Endothelial cell of umbilical vein (primary cell): ENCODE measurements at regions not wholly inside any gene's neighbourhood (a gene's known extent, or its start where the extent isn't known, plus 50 kb on each side); places are given as distances from the start of the nearest gene placed in this dataset.
"Not testable (repeated sequence)": the region's sequence is repeated elsewhere in the genome, so short reads cannot be mapped to it uniquely, and the experiment has no call there.

ENCODE experiments used
- BruUV-seq: library from RNA; stranded (reverse); fragments of 400-500 nt; replicated peaks from 2 replicates; lab custom pipeline; 2021; lab: Mats Ljungman, UMichigan
- CTCF ChIA-PET: fragments of 300-600, 350-600 bp; sonication (Branson Sonifier 250); formaldehyde crosslinking; loops from one replicate; lab custom pipeline; 2021; ENCODE audit warnings: antibody characterized with exemption, inconsistent platforms; lab: Charles Lee
- POLR2A ChIA-PET: fragments of 300-600, 350-600 bp; sonication (Branson Sonifier 250); formaldehyde crosslinking; loops from one replicate; lab custom pipeline; 2021; ENCODE audit warnings: antibody characterized with exemption, inconsistent platforms; lab: Charles Lee
- DNase-seq: peaks from one replicate; pipeline ENCODE4 v3.0.0-alpha.2; 2011; ENCODE audit warnings: low read depth, low spot score
- FAIRE-seq: peaks from 2 replicates; lab custom pipeline; 2011; peaks lifted over from hg19 to GRCh38; lab: Jason Lieb, UNC
- H2AFZ ChIP-seq: 2 replicates; pipeline ENCODE4 v1.6.0; 2012; ENCODE audit warnings: low read depth, low read length, control low read depth, inconsistent platforms
- H3K27ac ChIP-seq: 2 replicates; pipeline ENCODE4 v1.5.1; 2011; ENCODE audit warnings: low read depth, mild to moderate bottlenecking, control low read depth, low read length, moderate library complexity; ENCODE audit not compliant: insufficient read depth
- H3K27me3 ChIP-seq, 2 experiments: 2 replicates each; pipeline versions ENCODE4 v1.6.0 to v1.6.1; 2011; ENCODE audit warnings: low read length in 2 of 2, mixed read lengths in 1 of 2; ENCODE audit not compliant: control insufficient read depth in 2 of 2, insufficient read depth in 2 of 2
- H3K36me3 ChIP-seq, 2 experiments: 2 replicates in 1 of 2; 3 replicates in 1 of 2; pipeline ENCODE4 v1.5.1; 2011; ENCODE audit warnings: low read length in 2 of 2, mild to moderate bottlenecking in 1 of 2, moderate library complexity in 1 of 2; ENCODE audit not compliant: control insufficient read depth in 2 of 2, insufficient read depth in 2 of 2; ENCODE audit errors: extremely low read depth in 1 of 2
- H3K4me1 ChIP-seq: 3 replicates; pipeline ENCODE4 v1.5.1; 2011; ENCODE audit warnings: mild to moderate bottlenecking, low read length; ENCODE audit not compliant: control insufficient read depth, insufficient read depth; ENCODE audit errors: extremely low read depth
- H3K4me2 ChIP-seq: 2 replicates; pipeline ENCODE4 v1.6.1; 2011; ENCODE audit warnings: low read length, control low read depth, mixed read lengths; ENCODE audit not compliant: insufficient read depth
- H3K4me3 ChIP-seq, 3 experiments: fragments of 200-600 bp in 1 of 3; sonication (generic), shearing (Covaris generic) in 1 of 3; replicated peaks in 1 of 3; 2 replicates each; pipeline ENCODE4 v1.5.1; 2011 to 2016; ENCODE audit warnings: control low read depth in 3 of 3, low read length in 3 of 3, mild to moderate bottlenecking in 2 of 3, inconsistent platforms in 1 of 3, low read depth in 1 of 3, moderate library complexity in 1 of 3; ENCODE audit not compliant: insufficient read depth in 1 of 3
- H3K79me2 ChIP-seq: 2 replicates; pipeline ENCODE4 v1.6.0; 2012; ENCODE audit warnings: low read length, inconsistent platforms; ENCODE audit not compliant: control insufficient read depth, insufficient read depth
- H3K9ac ChIP-seq: replicated peaks from 2 replicates; pipeline ENCODE3; 2011; ENCODE audit warnings: low read length, control low read depth; ENCODE audit not compliant: insufficient read depth; ENCODE audit errors: extremely low read depth
- H3K9me1 ChIP-seq: replicated peaks from 3 replicates; pipeline ENCODE4 v1.6.0; 2011; ENCODE audit warnings: mild to moderate bottlenecking, low read length; ENCODE audit not compliant: control insufficient read depth, insufficient read depth; ENCODE audit errors: extremely low read depth
- H3K9me3 ChIP-seq: replicated peaks from 2 replicates; pipeline ENCODE4 v1.5.1; 2012; ENCODE audit warnings: low read length, inconsistent platforms; ENCODE audit not compliant: control insufficient read depth, insufficient read depth
- H4K20me1 ChIP-seq: replicated peaks from 2 replicates; pipeline ENCODE3; 2011; ENCODE audit warnings: mild to moderate bottlenecking, low read length; ENCODE audit not compliant: control insufficient read depth, insufficient read depth; ENCODE audit errors: extremely low read depth
- EZH2 ChIP-seq: IDR thresholded peaks from 2 replicates; pipeline ENCODE4 v1.6.1; 2012; ENCODE audit warnings: borderline replicate concordance, low read depth, mild to moderate bottlenecking, moderate library complexity, low read length, inconsistent platforms; ENCODE audit not compliant: severe bottlenecking
- FOS ChIP-seq: IDR thresholded peaks from 2 replicates; pipeline ENCODE4 v1.6.1; 2011; ENCODE audit warnings: mild to moderate bottlenecking, low read length, moderate library complexity, borderline replicate concordance; ENCODE audit not compliant: insufficient read depth
- GATA2 ChIP-seq: IDR thresholded peaks from 2 replicates; pipeline ENCODE4 v1.7.0; 2011; ENCODE audit warnings: low read depth, mild to moderate bottlenecking, moderate library complexity, mixed read lengths, low read length; ENCODE audit not compliant: insufficient read length, insufficient read depth
- JUN ChIP-seq: IDR thresholded peaks from 2 replicates; pipeline ENCODE4 v1.6.1; 2011; ENCODE audit warnings: borderline replicate concordance, low read depth; ENCODE audit not compliant: insufficient read length, insufficient read depth
- MYC ChIP-seq: IDR thresholded peaks from one replicate; pipeline ENCODE4 v1.6.1; 2011; ENCODE audit warnings: mild to moderate bottlenecking, low read depth, low read length
- POLR2A ChIP-seq: IDR thresholded peaks from 2 replicates; pipeline ENCODE4 v1.6.1; 2012; ENCODE audit warnings: low read depth, mild to moderate bottlenecking, control low read depth, low read length
- POLR2AphosphoS5 ChIP-seq: IDR thresholded peaks from 2 replicates; pipeline ENCODE4 v1.6.1; 2012; ENCODE audit warnings: low read depth, mild to moderate bottlenecking, control low read depth, low read length, moderate library complexity; ENCODE audit not compliant: insufficient read depth
- dilution Hi-C: fragments of 300-500 bp; cut with MboI; formaldehyde crosslinking; loops from one replicate; pipeline ENCODE4 v1.15.0; 2019; ENCODE audit warnings: low sequenced_read_pairs; ENCODE audit not compliant: extremely low pct_ligation_motif_present
- intact Hi-C: fragments of 100-400 bp; cut with micrococcal nuclease; formaldehyde crosslinking; loops from one replicate; pipeline ENCODE4 v1.10.0; 2022
- TF ChIP-seq, protein P1 (sequence below): IDR thresholded peaks from 2 replicates; pipeline ENCODE4 v1.6.1; 2011; ENCODE audit not compliant: insufficient read depth, insufficient read length
- TF ChIP-seq, protein P2 (sequence below), 2 donors: IDR thresholded peaks; 1 replicate in 1 of 2; 2 replicates in 1 of 2; pipeline ENCODE4 v1.5.1; 2011; ENCODE audit warnings: low read length in 2 of 2, mild to moderate bottlenecking in 2 of 2, moderate library complexity in 2 of 2, control low read depth in 1 of 2, inconsistent platforms in 1 of 2, low read depth in 1 of 2; ENCODE audit not compliant: insufficient read depth in 1 of 2; ENCODE audit errors: extremely low read depth in 1 of 2

DNA sequence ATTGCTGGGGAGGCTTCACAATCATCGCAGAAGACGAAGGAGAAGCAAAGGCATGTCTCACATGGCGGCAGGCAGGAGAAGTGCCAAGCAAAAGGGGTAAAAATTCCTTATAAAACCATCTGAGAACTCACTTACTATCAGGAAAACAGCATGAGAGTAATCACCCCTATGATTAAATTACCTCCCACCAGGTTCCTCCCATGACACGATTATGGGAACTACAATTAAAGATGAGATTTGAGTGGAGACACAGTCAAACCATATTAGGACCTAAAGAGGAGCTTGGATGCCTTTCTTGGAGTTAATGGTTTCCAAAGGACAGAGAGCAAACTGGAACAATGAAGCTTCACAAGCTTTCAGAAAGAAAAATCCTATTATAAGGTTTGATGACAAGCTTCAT, 168.4 kb upstream of the SMARCAD1 start:
- TF ChIP-seq MYC = no peak
- TF ChIP-seq EZH2 = no peak
- TF ChIP-seq FOS = no peak
- TF ChIP-seq, protein P1, sequence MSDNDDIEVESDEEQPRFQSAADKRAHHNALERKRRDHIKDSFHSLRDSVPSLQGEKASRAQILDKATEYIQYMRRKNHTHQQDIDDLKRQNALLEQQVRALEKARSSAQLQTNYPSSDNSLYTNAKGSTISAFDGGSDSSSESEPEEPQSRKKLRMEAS = no peak
- no peak for TF ChIP-seq POLR2AphosphoS5
- TF ChIP-seq, protein P2, sequence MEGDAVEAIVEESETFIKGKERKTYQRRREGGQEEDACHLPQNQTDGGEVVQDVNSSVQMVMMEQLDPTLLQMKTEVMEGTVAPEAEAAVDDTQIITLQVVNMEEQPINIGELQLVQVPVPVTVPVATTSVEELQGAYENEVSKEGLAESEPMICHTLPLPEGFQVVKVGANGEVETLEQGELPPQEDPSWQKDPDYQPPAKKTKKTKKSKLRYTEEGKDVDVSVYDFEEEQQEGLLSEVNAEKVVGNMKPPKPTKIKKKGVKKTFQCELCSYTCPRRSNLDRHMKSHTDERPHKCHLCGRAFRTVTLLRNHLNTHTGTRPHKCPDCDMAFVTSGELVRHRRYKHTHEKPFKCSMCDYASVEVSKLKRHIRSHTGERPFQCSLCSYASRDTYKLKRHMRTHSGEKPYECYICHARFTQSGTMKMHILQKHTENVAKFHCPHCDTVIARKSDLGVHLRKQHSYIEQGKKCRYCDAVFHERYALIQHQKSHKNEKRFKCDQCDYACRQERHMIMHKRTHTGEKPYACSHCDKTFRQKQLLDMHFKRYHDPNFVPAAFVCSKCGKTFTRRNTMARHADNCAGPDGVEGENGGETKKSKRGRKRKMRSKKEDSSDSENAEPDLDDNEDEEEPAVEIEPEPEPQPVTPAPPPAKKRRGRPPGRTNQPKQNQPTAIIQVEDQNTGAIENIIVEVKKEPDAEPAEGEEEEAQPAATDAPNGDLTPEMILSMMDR (IDR thresholded peaks at IDR 0.05; ENCODE audit: extremely low read depth in 1 of 2, insufficient read depth in 1 of 2, low read depth in 1 of 2, low read length in 2 of 2) = no peak
- TF ChIP-seq POLR2A = no peak
- TF ChIP-seq GATA2 = no peak
- no peak for TF ChIP-seq JUN
- no peaks in the 10 kb centered on the region for H3K4me1 ChIP-seq
- H3K27me3 ChIP-seq = no peaks in the 10 kb centered on the region
- POLR2A ChIA-PET = no interaction called here
- CTCF ChIA-PET = no interaction called here
- FAIRE-seq = no peak
- no peaks in the 10 kb centered on the region for H4K20me1 ChIP-seq
- no peaks in the 10 kb centered on the region for H3K36me3 ChIP-seq
- DNase-seq = no peak
- dilution Hi-C loops (no loop called here), intact Hi-C loops (no loop called here)
- H3K9ac ChIP-seq = no peak overlapping the region
- H3K79me2 ChIP-seq = no peaks in the 10 kb centered on the region
- no peak overlapping the region for H2AFZ ChIP-seq
- no peak overlapping the region for H3K4me3 ChIP-seq
- no peak overlapping the region for H3K27ac ChIP-seq
- H3K9me3 ChIP-seq = no peaks in the 10 kb centered on the region
- no peaks in the 10 kb centered on the region for H3K9me1 ChIP-seq
- no peak overlapping the region for H3K4me2 ChIP-seq
- BruUV-seq = no TSS peak

DNA sequence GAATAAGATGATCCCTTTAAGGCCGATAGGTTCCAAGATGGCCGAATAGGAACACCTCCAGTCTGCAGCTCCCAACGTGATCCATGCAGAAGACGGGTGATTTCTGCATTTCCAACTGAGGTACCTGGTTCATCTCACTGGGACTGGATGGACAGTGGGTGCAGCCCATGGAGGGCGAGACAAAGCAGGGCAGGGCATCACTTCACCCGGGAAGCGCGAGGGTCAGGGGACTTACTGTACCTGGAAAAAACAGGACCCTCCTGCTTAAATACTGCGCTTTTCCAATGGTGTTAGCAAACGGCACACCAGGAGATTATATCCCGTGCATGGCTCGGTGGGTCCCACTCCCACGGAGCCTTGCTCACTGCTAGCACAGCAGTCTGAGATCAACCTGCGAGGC, 163.2 kb upstream of the SMARCAD1 start:
- H3K4me3 ChIP-seq, H3K9me1 ChIP-seq, H3K27me3 ChIP-seq, POLR2A ChIA-PET, H3K4me2 ChIP-seq, FAIRE-seq, BruUV-seq, H3K9ac ChIP-seq, H3K36me3 ChIP-seq, H4K20me1 ChIP-seq, H3K79me2 ChIP-seq, H3K27ac ChIP-seq, intact Hi-C loops, H2AFZ ChIP-seq, dilution Hi-C loops, H3K9me3 ChIP-seq, DNase-seq, H3K4me1 ChIP-seq: not testable (repeated sequence)
- CTCF ChIA-PET = interaction anchor here (0.6 kb wide), 1 partner anchor 726 kb away, joined by 3 read pairs; no protein-coding TSS in a partner anchor
